ENCODE measurements at regions not wholly inside any gene's neighbourhood (a gene's known extent, or its start where the extent isn't known, plus 50 kb on each side); places are given as distances from the start of the nearest gene placed in this dataset.

- no peak for TF ChIP-seq CTCF (IDR thresholded peaks at IDR 0.05; ENCODE audit: control extremely low read depth in 1 of 3, insufficient read depth in 1 of 3, low read depth in 1 of 3, low read length in 3 of 3)
- no peak for TF ChIP-seq EZH2 (IDR thresholded peaks at IDR 0.05; ENCODE audit: low read depth, low read length, severe bottlenecking)
- no peak for TF ChIP-seq MAFK (IDR thresholded peaks at IDR 0.05; ENCODE audit: low read depth, low read length)
- TF ChIP-seq SAP30 (IDR thresholded peaks at IDR 0.05; ENCODE audit: insufficient read depth, insufficient replicate concordance, low read length), result no peak
- no peak for TF ChIP-seq EP300 (IDR thresholded peaks at IDR 0.05; ENCODE audit: borderline replicate concordance in 1 of 2, low read depth in 2 of 2, low read length in 2 of 2)
- TF ChIP-seq HDAC2 (IDR thresholded peaks at IDR 0.05; ENCODE audit: borderline replicate concordance in 1 of 2, low read depth in 2 of 2, low read length in 2 of 2), result no peak
- no peak for TF ChIP-seq ATF2 (IDR thresholded peaks at IDR 0.05; ENCODE audit: low read length)
- TF ChIP-seq JUND (IDR thresholded peaks at IDR 0.05; ENCODE audit: low read length), result no peak
- TF ChIP-seq ASH2L (IDR thresholded peaks at IDR 0.05; ENCODE audit: low read length), result no peak
- no peak for TF ChIP-seq POLR2A (IDR thresholded peaks at IDR 0.05; ENCODE audit: control extremely low read depth in 1 of 2, low read depth in 2 of 2, low read length in 2 of 2)
- TF ChIP-seq TBP (IDR thresholded peaks at IDR 0.05; ENCODE audit: low read depth, low read length), result no peak
- no peak for TF ChIP-seq POLR2AphosphoS5 (IDR thresholded peaks at IDR 0.05; ENCODE audit: low read depth, low read length)
Measured at GRCh38 chr12:93234641-93235040, 143.1 kb upstream of the NUDT4 start.

Measured in H1 (cell line).